HG02884 (cell line): ENCODE measurements at regions not wholly inside any gene's neighbourhood (a gene's known extent, or its start where the extent isn't known, plus 50 kb on each side); places are given as distances from the start of the nearest gene placed in this dataset.
A peak's percentile ranks its signal among the peaks of the same experiment; 100 is the strongest.

Experiments
- ATAC-seq: cut with Tn5 transposase; IDR thresholded peaks from one replicate; pipeline ENCODE4 v1.9.1; 2021; ENCODE audit warnings: mild to moderate bottlenecking, moderate library complexity; ENCODE audit not compliant: unreplicated experiment

DNA sequence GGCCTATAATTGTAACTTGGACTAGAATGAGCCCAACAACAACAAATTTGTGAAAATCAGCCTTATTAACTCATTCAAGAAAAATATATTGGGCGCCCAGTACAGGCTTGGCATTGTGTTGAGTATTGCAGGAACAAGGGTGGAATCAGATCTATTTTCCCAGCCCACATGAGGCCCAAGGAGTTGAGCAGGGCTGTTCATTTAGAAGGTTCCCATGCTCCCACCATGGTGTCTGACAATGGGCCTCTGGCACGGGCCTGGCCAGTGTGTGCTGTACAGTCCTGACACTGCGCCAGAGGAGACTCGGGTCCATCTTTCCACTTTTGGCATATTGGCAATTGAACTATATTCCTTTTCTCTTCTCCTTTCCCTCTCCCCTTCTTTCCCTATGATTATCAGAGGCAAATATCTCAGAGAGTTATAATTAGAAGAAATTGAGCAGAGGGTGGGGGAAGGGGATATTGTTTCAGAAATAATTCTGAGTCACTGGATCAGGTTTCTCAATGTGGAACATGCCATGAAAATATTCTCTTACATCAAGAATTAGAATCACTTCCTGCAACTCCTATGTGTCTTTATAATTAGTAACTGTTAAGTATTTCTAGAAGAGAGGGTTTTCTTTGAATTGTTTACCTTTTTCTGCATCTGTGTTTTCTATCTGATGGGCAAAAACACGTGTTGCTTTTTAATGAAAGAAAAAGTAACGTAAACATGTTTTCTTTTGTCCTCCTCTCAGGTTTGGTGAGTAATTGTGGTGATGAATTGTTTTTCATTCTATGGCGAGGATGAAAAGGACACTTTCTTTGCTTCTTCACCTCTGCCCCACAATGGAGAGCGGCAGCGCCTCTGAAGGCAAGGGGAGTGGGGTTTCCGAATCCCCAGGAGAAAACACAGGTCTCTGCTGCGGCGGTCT, 209.4 kb downstream of the FOXA2 start:
- ATAC-seq: no peak

DNA sequence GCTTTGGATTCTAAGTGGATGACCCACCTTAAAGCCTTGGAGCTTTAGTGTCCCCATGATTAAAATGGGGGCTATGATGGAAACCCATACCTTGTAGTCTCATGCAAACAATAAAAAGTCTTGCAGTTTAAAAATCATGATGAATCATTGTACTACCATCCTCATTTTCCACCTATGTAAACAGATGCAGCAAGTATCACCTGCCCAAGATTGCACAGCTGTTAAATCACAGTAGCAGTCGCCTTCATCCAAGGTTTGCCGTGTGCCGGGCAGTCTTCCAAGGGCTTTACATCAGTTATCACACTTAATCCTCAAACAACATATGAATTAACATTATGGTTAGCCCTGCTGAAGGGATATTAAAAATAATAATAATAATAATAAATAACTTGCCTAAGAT, 210.3 kb downstream of the FOXA2 start:
- ATAC-seq: no peak

DNA sequence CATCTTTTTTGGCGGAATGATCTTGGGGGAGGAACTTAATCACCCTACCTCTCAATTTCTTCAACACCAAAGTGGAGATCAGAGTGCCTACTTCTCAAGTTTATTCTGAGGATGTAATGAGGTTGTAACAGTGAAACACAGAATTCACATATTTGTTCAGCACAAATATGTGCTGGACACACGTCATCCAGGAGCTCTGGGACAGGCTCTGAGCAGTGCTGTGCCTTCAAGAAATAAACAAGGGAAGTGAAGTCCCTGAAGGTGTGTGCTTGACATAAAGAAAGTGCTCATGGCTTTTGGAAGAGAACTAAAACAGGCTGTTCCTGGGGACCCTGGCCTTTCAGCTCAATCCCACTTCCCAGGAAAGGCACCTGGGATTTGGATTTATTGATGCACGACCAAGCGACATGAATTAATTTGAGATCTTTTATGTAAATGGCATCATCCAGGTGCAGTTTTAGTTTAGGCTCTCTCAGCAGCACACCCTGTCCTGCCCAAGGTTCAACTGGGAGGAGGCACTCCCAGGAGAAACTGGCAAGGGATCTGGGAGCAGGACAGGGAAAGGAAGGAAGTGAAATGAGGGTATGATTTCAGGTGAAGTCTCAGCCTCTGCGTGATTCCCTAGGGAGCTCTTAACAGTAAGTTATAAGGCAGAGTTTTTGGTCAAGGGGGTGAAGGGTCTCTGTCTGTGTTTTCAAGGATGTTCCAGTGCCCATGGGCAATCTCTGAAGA, 211.0 kb downstream of the FOXA2 start:
- no peak for ATAC-seq

DNA sequence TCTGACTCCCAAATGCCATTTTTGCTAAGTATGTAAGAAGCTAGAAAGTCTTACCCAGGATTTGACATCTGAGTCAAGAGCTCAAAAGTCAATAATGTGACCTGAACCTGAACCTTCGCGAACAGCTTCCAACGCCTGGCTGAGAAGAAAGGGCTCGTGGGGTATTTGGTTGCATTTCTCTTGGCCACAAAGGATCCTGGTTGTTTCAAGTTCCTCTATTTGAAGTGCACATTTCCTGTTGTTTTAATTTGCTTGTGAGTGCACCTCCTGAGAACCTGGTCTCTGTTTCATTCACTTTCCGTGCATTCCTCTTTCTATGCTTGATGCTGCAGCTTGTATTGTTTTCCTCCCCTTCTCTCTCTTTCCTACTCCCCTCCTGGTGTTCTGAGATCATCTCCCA, 212.5 kb downstream of the FOXA2 start:
- peak; percentile 73 for ATAC-seq

DNA sequence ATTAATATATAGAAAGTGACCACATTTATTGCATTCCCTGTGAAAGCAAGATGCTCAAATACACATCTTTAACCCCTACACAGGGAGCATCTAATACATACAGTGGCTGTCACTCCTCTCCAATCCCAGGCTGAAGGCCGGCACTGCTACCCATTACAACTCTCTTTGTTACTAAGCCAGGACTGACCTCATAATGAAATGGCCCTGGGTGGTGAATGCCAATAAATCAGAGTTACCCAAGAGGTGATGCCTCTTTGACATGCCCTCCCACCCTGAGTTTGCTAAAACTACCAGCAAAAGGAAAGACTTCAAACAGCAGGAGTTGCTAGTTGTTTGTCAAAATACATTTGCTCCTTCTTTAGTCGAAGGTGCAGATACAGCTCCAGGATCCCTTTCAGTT, 214.2 kb downstream of the FOXA2 start:
- ATAC-seq: no peak

DNA sequence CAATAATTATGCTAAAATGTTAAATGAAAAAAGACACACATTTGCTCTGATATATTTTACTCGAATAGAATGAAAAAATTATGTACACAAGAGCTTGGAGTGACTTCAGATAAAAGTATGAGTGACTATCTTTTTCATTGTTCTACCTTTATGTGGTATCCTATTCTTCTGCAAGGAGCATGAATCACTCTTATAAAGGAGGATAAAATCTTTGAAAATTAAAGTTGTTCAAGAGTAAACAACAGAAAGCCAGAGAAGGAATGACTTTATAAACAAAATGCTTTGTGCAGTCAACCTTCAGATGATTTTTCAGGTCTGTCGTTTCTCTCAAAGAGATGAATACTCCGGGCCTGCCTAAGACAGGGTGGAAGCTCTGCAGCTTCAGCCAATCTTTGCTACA, 215.3 kb downstream of the FOXA2 start:
- no peak for ATAC-seq

DNA sequence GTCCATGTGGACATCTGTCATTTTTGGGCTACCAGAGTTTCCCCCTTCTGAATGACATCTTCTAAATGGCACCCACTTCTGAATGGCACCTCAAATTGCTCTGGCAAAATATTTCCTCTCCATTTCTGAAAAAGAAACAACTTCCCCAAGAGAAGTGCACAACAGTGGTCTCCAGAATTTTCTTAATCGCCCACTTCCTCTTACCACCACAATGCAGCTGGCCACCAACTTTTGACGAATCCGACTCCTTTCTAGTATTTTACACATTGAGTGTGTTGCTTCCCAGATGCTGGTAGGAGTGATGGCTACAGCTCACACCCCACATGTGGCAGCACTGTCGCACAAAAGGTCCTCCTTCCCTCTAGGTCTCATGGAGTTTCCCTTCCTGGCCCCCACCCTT, 216.1 kb downstream of the FOXA2 start:
- ATAC-seq: no peak

DNA sequence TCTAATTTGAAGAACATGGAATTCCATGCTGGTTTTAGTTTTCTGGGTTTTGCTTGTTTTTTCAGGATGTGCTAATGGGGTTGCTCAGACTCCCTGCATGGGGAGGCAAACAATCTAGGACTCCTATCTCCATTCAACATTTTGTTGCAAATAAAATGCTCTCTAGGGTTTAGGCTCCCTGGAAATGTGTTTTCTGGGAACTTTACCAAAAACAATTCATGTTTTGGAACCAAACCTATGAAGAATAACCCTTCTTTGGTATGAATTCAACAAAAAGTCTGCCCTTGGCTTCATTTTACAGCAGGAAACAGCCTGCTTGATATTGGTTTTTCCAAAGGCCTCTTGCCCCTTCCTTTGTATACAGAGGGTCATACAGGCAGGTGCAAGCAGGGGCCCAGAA, 217.7 kb downstream of the FOXA2 start:
- no peak for ATAC-seq

- ATAC-seq: no peak
Observed at GRCh38 chr20:22354647-22355046, 229.7 kb downstream of the FOXA2 start.

- no peak for ATAC-seq
Observed at GRCh38 chr20:22353586-22353985, 230.8 kb downstream of the FOXA2 start.

GRCh38 chr20:22352019-22352418, 232.4 kb downstream of the FOXA2 start:
- ATAC-seq: no peak

DNA sequence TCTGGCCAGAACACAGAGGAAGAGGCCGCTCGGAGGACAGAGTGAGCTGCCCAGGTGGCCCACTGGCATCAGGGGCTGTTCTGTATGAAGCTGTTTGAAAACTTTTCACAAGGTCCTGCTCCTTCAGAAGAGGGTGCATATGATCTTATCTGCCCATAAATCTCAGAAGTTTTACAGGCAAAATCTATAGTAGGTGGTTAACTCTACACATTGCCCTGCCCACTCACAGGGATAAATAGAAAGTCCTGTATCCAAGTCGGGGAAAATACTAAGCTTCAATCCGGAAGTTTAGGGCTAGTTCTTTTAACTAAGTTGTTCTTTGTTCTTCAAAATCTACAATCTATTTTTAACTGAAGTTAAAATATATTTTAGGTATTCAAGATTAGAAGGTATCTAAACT, 233.7 kb downstream of the FOXA2 start:
- ATAC-seq: no peak

- ATAC-seq: no peak
Observed at GRCh38 chr20:22348010-22348409, 236.4 kb downstream of the FOXA2 start.

DNA sequence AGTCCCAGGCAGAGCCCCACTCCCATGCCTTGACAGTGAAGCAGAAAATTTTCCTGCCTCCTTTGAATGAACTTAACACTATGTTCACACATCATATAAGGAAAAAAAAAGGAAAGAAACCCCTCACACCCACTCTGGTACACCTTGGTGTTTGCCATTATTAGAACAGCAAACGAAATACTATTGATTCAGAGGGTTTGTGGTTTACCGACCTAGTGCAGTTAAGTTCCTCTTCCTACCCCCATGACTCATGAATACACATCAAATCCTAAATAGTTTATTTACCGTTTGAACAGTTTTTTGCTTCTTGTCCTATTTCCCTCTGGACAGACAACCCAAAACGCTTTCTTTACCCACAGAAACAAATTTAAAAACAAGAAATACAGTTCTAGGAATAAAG, 237.7 kb downstream of the FOXA2 start:
- ATAC-seq: peak; percentile 48

- no peak for ATAC-seq
Observed at GRCh38 chr20:22343612-22344011, 240.8 kb downstream of the FOXA2 start.

- no peak for ATAC-seq
Observed at GRCh38 chr20:22342410-22342809, 242.0 kb downstream of the FOXA2 start.

DNA sequence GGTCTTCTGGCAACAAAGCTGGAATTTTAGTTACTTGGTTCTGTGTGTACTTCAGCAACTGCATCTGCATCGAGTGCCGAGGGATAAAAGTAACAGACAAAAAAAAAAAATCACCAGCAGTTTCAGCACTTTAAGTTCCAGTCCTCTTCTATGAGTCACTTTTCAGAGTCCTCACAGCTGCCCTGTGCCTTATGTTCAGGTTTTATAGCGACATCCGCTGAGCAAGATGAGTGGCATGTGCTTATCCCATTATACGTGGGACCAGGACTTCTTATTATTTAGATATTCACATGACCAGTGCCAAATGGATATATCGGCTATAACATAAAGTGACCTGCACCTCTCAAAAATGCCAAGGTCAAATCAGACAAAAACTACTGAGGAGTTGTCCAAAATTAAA, 242.9 kb downstream of the FOXA2 start:
- ATAC-seq: no peak

DNA sequence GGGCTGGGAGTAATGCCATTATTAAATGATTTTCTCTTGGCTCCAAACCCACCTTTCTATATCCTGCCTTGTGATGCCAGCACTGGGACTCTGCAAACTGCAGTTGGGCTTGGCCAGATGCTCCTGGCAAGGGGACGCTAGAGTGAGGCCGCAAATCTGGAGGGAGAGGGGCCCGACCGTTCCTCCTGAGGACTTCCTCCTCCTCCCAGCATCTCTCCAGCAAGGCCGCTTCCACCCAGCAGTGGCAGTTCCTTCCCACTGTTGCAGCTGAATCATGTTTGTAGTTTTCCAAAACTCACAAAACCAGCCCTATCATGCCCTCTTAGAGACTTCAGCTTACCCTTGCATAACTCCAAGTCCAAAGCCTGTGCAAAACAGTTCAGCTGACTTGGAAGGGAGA, 244.4 kb downstream of the FOXA2 start:
- ATAC-seq: no peak

DNA sequence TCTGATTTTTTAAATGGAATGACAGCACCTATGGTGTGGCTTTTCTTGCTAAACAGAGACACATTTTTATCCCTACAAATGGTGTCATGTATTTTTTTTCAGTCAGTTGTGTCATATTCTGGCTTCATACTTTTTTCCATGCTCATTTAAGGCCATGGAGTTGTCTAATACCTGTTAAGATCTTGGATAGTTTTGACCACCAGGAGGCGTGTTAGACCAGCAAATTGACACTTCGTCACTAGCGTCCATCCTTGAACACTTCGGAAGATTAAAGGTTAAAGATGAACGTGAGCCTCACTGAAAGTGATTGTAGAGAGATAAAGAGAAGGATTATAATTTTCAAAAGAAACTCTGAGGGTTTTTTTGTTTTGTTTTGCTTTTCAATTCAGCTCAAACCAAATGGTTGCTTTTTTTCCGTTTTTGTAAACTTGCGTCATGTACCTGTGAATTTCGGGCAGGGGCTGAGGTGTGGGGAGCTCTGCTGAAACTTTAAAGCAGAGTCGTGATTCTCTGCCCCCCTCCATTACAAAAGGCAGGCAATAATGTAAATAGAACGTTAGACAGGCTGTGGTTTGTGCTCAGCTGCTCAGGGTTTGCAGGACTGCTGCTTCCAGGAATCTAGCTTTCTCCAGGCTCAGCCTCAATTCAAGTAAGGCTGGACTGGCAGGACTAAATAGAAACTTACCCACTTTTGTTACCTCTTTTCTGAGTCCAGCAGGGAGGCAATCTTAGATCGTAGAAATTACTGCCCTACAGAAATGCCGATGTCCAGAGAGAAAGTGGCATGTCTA, 245.1 kb downstream of the FOXA2 start:
- no peak for ATAC-seq

DNA sequence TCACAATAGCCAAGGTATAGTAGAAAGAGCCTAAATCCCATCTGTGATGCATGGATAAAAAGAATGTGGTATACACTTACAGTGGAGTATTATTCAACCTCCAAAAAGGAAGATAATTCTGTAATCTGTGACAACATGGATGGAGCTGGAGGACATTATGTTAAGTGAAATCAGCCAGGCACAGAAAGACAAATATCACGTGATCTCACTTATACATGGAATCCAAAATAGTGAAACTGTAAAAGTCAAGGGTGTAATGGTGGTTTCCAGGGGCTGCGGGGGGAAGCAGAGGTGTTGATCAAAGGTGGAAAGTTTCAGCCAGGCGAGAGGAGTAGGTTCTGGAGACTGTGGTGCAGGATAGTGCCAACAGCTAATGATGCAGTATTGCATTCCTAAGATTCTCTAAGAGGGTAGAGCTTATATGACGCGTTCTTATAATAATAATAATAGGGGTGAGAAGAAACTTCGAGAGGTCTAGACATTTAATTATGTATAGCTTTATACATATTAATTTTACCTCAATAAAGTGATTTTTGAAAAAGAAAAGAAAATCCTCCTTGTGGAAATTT, 246.1 kb downstream of the FOXA2 start:
- ATAC-seq: no peak

- ATAC-seq: no peak
Observed at GRCh38 chr20:22335210-22335609, 249.2 kb downstream of the FOXA2 start.
